ENCODE measurements at regions not wholly inside any gene's neighbourhood (a gene's known extent, or its start where the extent isn't known, plus 50 kb on each side); places are given as distances from the start of the nearest gene placed in this dataset.

GRCh38 chrX:39633293-39633692 lies 464.5 kb downstream of the BCOR start:
- DNase-seq (ENCODE audit: low read depth in 3 of 3), result no peak

- no peak for DNase-seq (ENCODE audit: low read depth in 3 of 3)
Measured at GRCh38 chrX:39636481-39636880, 461.3 kb downstream of the BCOR start.

GRCh38 chrX:39638526-39638925 lies 459.2 kb downstream of the BCOR start:
- DNase-seq (ENCODE audit: low read depth in 3 of 3), result no peak

GRCh38 chrX:39639871-39640270 lies 457.9 kb downstream of the BCOR start:
- DNase-seq (ENCODE audit: low read depth in 3 of 3), result no peak

- DNase-seq (ENCODE audit: low read depth in 3 of 3), result no peak
Measured at GRCh38 chrX:39640866-39641265, 456.9 kb downstream of the BCOR start.

GRCh38 chrX:39642071-39642470 lies 455.7 kb downstream of the BCOR start:
- no peak for DNase-seq (ENCODE audit: low read depth in 3 of 3)

- no peak for DNase-seq (ENCODE audit: low read depth in 3 of 3)
Measured at GRCh38 chrX:39643550-39643949, 454.2 kb downstream of the BCOR start.

GRCh38 chrX:39645178-39645895 lies 452.4 kb downstream of the BCOR start:
- peak in 1 of 3 donors; percentile 13 for DNase-seq (ENCODE audit: low read depth in 3 of 3)

- no peak for DNase-seq (ENCODE audit: low read depth in 3 of 3)
Measured at GRCh38 chrX:39648548-39649254, 449.1 kb downstream of the BCOR start.

GRCh38 chrX:39650768-39651347 lies 446.9 kb downstream of the BCOR start:
- DNase-seq (ENCODE audit: low read depth in 3 of 3), result no peak

- no peak for DNase-seq (ENCODE audit: low read depth in 3 of 3)
Measured at GRCh38 chrX:39652336-39652735, 445.4 kb downstream of the BCOR start.

GRCh38 chrX:39653691-39654090 lies 444.1 kb downstream of the BCOR start:
- DNase-seq (ENCODE audit: low read depth in 3 of 3), result no peak

GRCh38 chrX:39654183-39654925 lies 443.4 kb downstream of the BCOR start:
- DNase-seq (ENCODE audit: low read depth in 3 of 3), result no peak

GRCh38 chrX:39654952-39655351 lies 442.8 kb downstream of the BCOR start:
- DNase-seq (ENCODE audit: low read depth in 3 of 3), result no peak

GRCh38 chrX:39661116-39661907 lies 436.4 kb downstream of the BCOR start:
- DNase-seq (ENCODE audit: low read depth in 3 of 3), result no peak

- no peak for DNase-seq (ENCODE audit: low read depth in 3 of 3)
Measured at GRCh38 chrX:39665830-39666518, 431.8 kb downstream of the BCOR start.

GRCh38 chrX:39667191-39667590 lies 430.6 kb downstream of the BCOR start:
- DNase-seq (ENCODE audit: low read depth in 3 of 3), result no peak

GRCh38 chrX:39667736-39668482 lies 429.8 kb downstream of the BCOR start:
- DNase-seq (ENCODE audit: low read depth in 3 of 3), result no peak

GRCh38 chrX:39669668-39670067 lies 428.1 kb downstream of the BCOR start:
- no peak for DNase-seq (ENCODE audit: low read depth in 3 of 3)

- DNase-seq (ENCODE audit: low read depth in 3 of 3), result no peak
Measured at GRCh38 chrX:39670281-39670680, 427.5 kb downstream of the BCOR start.
